Pancreas (tissue), 10 donors: ENCODE measurements at regions not wholly inside any gene's neighbourhood (a gene's known extent, or its start where the extent isn't known, plus 50 kb on each side); places are given as distances from the start of the nearest gene placed in this dataset.

Experiments used
- ATAC-seq, 4 donors: fragments of 200-7000 bp; cut with Tn5 transposase; one replicate each; pipeline versions ENCODE4 v1.8.0 to v1.9.1; 2020; ENCODE audit warnings: mild to moderate bottlenecking in 4 of 4, moderate library complexity in 4 of 4
- DNase-seq, 6 donors: peaks; one replicate each; pipeline ENCODE4 v3.0.0-alpha.2; 2020
- FAIRE-seq: peaks from 2 replicates; lab custom pipeline; 2012; peaks lifted over from hg19 to GRCh38; lab: Jason Lieb, UNC
- H3K27ac ChIP-seq, 4 donors: fragments of 200-600 bp; sonication (generic); 1 replicate in 3 of 4; 2 replicates in 1 of 4; pipeline versions ENCODE4 v1.5.0 to v1.8.0; 2020
- H3K27me3 ChIP-seq, 4 donors: fragments of 200-600 bp; one replicate each; pipeline ENCODE4 v1.8.0; 2021
- H3K36me3 ChIP-seq, 3 donors: fragments of 200-600 bp; sonication (generic) in 1 of 3; one replicate each; pipeline versions ENCODE4 v1.5.0 to v1.8.0; 2020 to 2021
- H3K4me1 ChIP-seq, 3 donors: fragments of 200-600 bp; one replicate each; pipeline ENCODE4 v1.8.0; 2021
- H3K4me3 ChIP-seq, 4 donors: fragments of 200-600 bp; sonication (generic) in 2 of 4; one replicate each; pipeline versions ENCODE4 v1.5.0 to v1.8.0; 2020 to 2021
- H3K9me3 ChIP-seq, 4 donors: fragments of 200-600 bp; one replicate each; pipeline ENCODE4 v1.8.0; 2021
- WGBS, 2 donors: extraction: QIAGEN DNeasy Blood & Tissue Kit; methylation state at CpG; one replicate each; pipeline ENCODE4 v1.1.7; 2013; 5-methylcytosine and 5-hydroxymethylcytosine counted together
- intact Hi-C, 3 donors: fragments of 100-400 bp; cut with DNase I; formaldehyde crosslinking; loops; one replicate each; pipeline versions ENCODE4 v1.11.1 to v1.14.2; 2022
- TF ChIP-seq, protein P1 (sequence below), 4 donors: fragments of 200-600 bp; sonication (generic) in 3 of 4; IDR thresholded peaks; one replicate each; pipeline versions ENCODE4 v1.5.0 to v1.8.0; 2021; ENCODE audit warnings: antibody characterized with exemption in 4 of 4
- donor health status: healthy with polysubstance abuse.
- donor health status: DM: no; HTN: no; CAD: no; lungs with moderate emphysema.
- donor health status: DM: no; HTN: no; CAD: no.
- donor health status: control.
- donor health status: control.
- donor health status: Bipolar disorder and iron deficiency.
- donor health status: DM: yes; HTN: yes; CAD: no.
- donor health status: DM: no; HTN: no; CAD: no.
- donor health status: DM: no; HTN: no; CAD: no.
- donor health status: DM: yes; HTN: yes; CAD: no.

DNA sequence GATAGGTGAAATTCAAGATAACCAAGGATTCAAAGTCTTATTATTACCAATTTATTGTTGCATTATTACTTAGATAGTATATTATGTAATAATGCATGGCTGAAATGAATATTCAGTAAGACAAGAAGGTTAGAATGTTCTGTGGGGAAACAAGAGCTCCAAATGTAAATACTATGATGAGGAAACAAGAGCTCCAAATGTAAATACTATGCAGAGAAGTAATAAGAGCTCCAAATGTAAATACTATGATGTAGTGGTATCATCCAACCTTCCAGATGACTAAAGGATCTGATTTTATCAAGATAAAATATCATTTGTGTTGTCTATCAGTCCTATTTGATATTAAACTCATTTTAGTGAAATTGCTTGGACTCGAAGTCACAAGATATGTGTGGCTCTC, 82.2 kb upstream of the PCDH18 start:
- no peak for FAIRE-seq
- Histone ChIP-seq H3K27ac (no peak overlapping the region), H3K27me3 (no peaks in the 10 kb centered on the region), H3K4me3 (no peak overlapping the region), H3K4me1 (no peaks in the 10 kb centered on the region), H3K9me3 (no peaks in the 10 kb centered on the region), H3K36me3 (no peaks in the 10 kb centered on the region)
- ATAC-seq, result no peak
- DNase-seq, result no peak
- TF ChIP-seq, protein P1, sequence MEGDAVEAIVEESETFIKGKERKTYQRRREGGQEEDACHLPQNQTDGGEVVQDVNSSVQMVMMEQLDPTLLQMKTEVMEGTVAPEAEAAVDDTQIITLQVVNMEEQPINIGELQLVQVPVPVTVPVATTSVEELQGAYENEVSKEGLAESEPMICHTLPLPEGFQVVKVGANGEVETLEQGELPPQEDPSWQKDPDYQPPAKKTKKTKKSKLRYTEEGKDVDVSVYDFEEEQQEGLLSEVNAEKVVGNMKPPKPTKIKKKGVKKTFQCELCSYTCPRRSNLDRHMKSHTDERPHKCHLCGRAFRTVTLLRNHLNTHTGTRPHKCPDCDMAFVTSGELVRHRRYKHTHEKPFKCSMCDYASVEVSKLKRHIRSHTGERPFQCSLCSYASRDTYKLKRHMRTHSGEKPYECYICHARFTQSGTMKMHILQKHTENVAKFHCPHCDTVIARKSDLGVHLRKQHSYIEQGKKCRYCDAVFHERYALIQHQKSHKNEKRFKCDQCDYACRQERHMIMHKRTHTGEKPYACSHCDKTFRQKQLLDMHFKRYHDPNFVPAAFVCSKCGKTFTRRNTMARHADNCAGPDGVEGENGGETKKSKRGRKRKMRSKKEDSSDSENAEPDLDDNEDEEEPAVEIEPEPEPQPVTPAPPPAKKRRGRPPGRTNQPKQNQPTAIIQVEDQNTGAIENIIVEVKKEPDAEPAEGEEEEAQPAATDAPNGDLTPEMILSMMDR (IDR thresholded peaks at IDR 0.05), result no peak
- WGBS, 2 donors, result 63 to 70% methylated on average over 1 of the region's 1 CpG
- intact Hi-C loops, result no loop called here

DNA sequence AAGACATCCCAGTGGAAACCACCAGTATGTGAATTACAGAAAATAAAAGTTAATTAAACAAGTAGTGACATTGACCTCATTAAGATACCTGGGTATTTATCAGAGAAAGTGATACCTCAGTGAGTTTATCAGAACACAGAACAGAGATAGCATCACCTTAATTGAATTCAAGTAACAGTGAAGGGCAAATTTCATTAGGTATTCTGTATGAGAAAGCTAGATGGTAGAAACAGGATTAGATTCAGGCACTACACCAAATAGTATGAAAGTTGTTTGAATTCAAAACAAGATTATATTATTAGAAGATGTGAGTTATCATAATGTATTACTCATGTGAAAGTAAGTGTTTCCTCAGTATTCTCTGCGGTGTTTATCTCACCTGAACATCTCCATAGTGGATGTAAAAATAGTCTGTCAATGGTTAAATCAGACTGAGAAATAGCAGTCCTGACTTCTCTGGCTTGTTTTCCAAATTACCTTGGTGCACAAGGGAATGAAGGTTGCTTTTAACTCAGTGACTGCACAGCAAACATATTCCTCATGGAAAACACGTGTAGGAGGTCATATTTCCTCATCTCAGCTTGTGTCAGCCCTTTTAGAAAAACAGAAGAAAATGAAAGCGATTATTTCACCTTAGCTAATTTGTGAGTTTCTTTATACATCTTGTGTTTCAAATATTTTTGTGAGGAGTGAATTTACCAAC, 79.9 kb upstream of the PCDH18 start:
- TF ChIP-seq, protein P1 (IDR thresholded peaks at IDR 0.05), result no peak
- ATAC-seq (no peak), FAIRE-seq (no peak), DNase-seq (no peak)
- Histone ChIP-seq H3K27me3 (no peaks in the 10 kb centered on the region), H3K9me3 (no peaks in the 10 kb centered on the region), H3K27ac (no peak overlapping the region), H3K4me3 (no peak overlapping the region), H3K4me1 (no peaks in the 10 kb centered on the region), H3K36me3 (no peaks in the 10 kb centered on the region)
- intact Hi-C loops, result no loop called here
- WGBS, 2 donors, result 30 to 42% methylated on average over 3 of the region's 3 CpGs

DNA sequence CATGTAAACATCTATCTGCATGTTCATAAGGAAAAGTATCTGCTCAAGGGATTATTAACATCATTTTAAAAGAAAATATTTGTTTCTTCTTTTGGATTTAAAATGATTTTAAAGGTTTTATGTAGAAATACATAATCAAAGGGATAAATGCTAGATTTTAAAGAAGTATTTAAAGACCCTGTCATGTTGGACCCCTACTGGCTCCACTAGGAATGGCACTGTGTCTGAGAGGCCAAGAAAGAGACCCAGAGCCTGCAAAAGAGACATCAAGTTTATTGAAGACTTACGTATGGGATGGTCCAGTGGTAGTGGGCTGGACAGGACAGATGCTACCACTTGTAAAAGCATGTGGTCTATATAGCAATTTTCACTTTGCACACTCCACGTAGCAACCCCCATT, 78.7 kb upstream of the PCDH18 start:
- Histone ChIP-seq H3K27me3 (no peaks in the 10 kb centered on the region), H3K4me3 (no peak overlapping the region), H3K9me3 (no peaks in the 10 kb centered on the region), H3K4me1 (no peaks in the 10 kb centered on the region), H3K36me3 (no peaks in the 10 kb centered on the region), H3K27ac (no peak overlapping the region)
- DNase-seq (no peak), FAIRE-seq (no peak), ATAC-seq (no peak)
- TF ChIP-seq, protein P1 (IDR thresholded peaks at IDR 0.05), result no peak
- intact Hi-C loops, result no loop called here
- 65 to 75% methylated on average over 2 of the region's 2 CpGs for WGBS, 2 donors

GRCh38 chr4:137609718-137610430, 77.6 kb upstream of the PCDH18 start:
- no peaks in the 10 kb centered on the region for H3K9me3 ChIP-seq
- no peak overlapping the region for H3K4me3 ChIP-seq
- TF ChIP-seq, protein P1 (IDR thresholded peaks at IDR 0.05), result no peak
- peak in 2 of 4 donors; percentile 18 to 35 for ATAC-seq
- H3K36me3 ChIP-seq, result no peaks in the 10 kb centered on the region
- intact Hi-C loops, result no loop called here
- no peak overlapping the region for H3K27ac ChIP-seq
- 42 to 50% methylated on average over 4 of the region's 4 CpGs for WGBS, 2 donors
- H3K27me3 ChIP-seq, result no peaks in the 10 kb centered on the region
- H3K4me1 ChIP-seq, result no peaks in the 10 kb centered on the region
- no peak for FAIRE-seq
- DNase-seq, result no peak

DNA sequence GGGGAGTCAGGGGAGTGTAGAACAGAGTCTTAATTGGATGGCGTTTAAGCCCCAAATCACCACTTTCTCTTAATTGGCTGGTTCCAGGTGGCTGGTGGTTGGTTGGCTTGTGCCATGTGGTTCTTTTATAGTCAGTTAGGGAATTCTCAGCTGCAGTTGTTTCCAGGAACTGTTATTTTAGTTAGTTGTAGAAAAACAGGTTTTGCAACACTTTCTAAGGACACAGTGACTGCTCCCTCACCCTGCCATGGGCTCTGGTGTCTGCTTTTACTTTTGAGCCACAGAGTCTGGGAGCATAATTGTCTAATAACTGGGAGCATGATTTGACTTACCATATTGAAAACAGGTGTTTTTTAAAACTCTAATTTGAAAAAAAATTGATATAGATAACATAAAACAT, 75.8 kb upstream of the PCDH18 start:
- FAIRE-seq (no peak), DNase-seq (no peak), ATAC-seq (peak in 2 of 4 donors; percentile 18 to 29)
- Histone ChIP-seq H3K4me3 (no peak overlapping the region), H3K27ac (no peak overlapping the region), H3K4me1 (no peaks in the 10 kb centered on the region), H3K36me3 (no peaks in the 10 kb centered on the region), H3K27me3 (no peaks in the 10 kb centered on the region), H3K9me3 (no peaks in the 10 kb centered on the region)
- WGBS, 2 donors, result 41 to 50% methylated on average over 1 of the region's 1 CpG
- intact Hi-C loops, result no loop called here
- TF ChIP-seq, protein P1 (IDR thresholded peaks at IDR 0.05), result no peak
